ENCODE measurements at regions not wholly inside any gene's neighbourhood (a gene's known extent, or its start where the extent isn't known, plus 50 kb on each side); places are given as distances from the start of the nearest gene placed in this dataset.

DNA sequence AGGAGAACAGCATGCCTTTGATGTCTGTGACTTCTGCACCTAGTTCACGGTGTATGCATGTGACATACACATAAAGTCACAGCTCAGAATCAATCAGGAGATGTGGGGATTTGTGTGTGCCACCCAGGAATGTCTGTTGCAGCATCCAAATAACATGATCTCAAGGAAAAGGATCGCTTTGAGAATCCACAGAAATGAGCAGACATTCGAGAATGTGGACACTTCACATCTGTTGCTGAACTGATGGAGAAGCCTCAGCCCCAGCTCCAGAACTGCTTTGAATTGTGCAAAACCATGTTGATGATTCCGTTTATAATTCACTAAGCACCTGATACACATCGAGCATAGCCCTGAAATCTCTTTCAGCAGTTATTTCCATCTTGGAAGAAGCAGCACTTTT lies 208.6 kb downstream of the CMPK2 start:
- no peaks in the 10 kb centered on the region; a peak in 1 of 4 replicates for H3K4me1 ChIP-seq (ENCODE audit: control insufficient read depth in 1 of 2, insufficient read depth in 2 of 2, low read depth in 1 of 2, low read length in 1 of 2)
- no peak overlapping the region for H3K27ac ChIP-seq (ENCODE audit: low read depth in 2 of 2, low read length in 1 of 2)
- H3K4me3 ChIP-seq (ENCODE audit: low read depth in 2 of 2, low read length in 1 of 2) = no peak overlapping the region
- H3K27me3 ChIP-seq (ENCODE audit: insufficient read depth) = no peaks in the 10 kb centered on the region
- H3K9ac ChIP-seq = no peak overlapping the region
- 14% methylated on average over 5 of the region's 5 CpGs for WGBS (ENCODE audit: low lambda C conversion rate)
- no peak overlapping the region for H3K4me2 ChIP-seq
- DNase-seq = no peak
- CTCF ChIA-PET = interaction anchor here (1.5 kb wide), 1 partner anchor 11 kb away, joined by 3 read pairs; no protein-coding TSS in a partner anchor
- POLR2A ChIA-PET = no interaction called here
- H3F3A ChIP-seq (replicated peaks; ENCODE audit: insufficient read depth) = no peaks in the 10 kb centered on the region
- no peaks in the 10 kb centered on the region for H3K36me3 ChIP-seq (replicated peaks in 1 of 2; ENCODE audit: control insufficient read depth in 1 of 2, insufficient read depth in 2 of 2, low read length in 1 of 2)
- H3K9me2 ChIP-seq = no peaks in the 10 kb centered on the region
- no peaks in the 10 kb centered on the region for H3K9me3 ChIP-seq
- no peaks in the 10 kb centered on the region for H3K79me2 ChIP-seq (ENCODE audit: insufficient read depth)
- H4K20me1 ChIP-seq (ENCODE audit: insufficient read depth) = no peaks in the 10 kb centered on the region
- no peak overlapping the region for H2AFZ ChIP-seq (ENCODE audit: low read depth)
- TF ChIP-seq YY1 (IDR thresholded peaks at IDR 0.05; ENCODE audit: low read depth) (no peak), MEF2A (IDR thresholded peaks at IDR 0.05; ENCODE audit: borderline replicate concordance, low read depth) (no peak), TCF12 (IDR thresholded peaks at IDR 0.05) (no peak), RAD21 (IDR thresholded peaks at IDR 0.05; ENCODE audit: low read length) (no peak), GATA2 (CRISPR knock-in tag; IDR thresholded peaks at IDR 0.05) (no peak), TEAD4 (IDR thresholded peaks at IDR 0.05; ENCODE audit: borderline replicate concordance, insufficient read depth) (no peak), JUND (IDR thresholded peaks at IDR 0.05) (no peak), FOSL2 (IDR thresholded peaks at IDR 0.05; ENCODE audit: borderline replicate concordance, low read depth) (no peak), RCOR1 (IDR thresholded peaks at IDR 0.05; ENCODE audit: low read length) (no peak), CTCF (IDR thresholded peaks at IDR 0.05) (no peak), RXRA (IDR thresholded peaks at IDR 0.05; ENCODE audit: borderline replicate concordance, low read depth) (no peak), MAX (IDR thresholded peaks at IDR 0.05; ENCODE audit: low read depth) (no peak), RFX5 (IDR thresholded peaks at IDR 0.05; ENCODE audit: low read length) (no peak), POLR2AphosphoS5 (IDR thresholded peaks at IDR 0.05; ENCODE audit: low read depth, low read length) (no peak)
- TF ChIP-seq, protein P1, sequence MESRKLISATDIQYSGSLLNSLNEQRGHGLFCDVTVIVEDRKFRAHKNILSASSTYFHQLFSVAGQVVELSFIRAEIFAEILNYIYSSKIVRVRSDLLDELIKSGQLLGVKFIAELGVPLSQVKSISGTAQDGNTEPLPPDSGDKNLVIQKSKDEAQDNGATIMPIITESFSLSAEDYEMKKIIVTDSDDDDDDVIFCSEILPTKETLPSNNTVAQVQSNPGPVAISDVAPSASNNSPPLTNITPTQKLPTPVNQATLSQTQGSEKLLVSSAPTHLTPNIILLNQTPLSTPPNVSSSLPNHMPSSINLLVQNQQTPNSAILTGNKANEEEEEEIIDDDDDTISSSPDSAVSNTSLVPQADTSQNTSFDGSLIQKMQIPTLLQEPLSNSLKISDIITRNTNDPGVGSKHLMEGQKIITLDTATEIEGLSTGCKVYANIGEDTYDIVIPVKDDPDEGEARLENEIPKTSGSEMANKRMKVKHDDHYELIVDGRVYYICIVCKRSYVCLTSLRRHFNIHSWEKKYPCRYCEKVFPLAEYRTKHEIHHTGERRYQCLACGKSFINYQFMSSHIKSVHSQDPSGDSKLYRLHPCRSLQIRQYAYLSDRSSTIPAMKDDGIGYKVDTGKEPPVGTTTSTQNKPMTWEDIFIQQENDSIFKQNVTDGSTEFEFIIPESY (IDR thresholded peaks at IDR 0.05; ENCODE audit: borderline replicate concordance, low read depth) = no peak
- TF ChIP-seq, protein P2, sequence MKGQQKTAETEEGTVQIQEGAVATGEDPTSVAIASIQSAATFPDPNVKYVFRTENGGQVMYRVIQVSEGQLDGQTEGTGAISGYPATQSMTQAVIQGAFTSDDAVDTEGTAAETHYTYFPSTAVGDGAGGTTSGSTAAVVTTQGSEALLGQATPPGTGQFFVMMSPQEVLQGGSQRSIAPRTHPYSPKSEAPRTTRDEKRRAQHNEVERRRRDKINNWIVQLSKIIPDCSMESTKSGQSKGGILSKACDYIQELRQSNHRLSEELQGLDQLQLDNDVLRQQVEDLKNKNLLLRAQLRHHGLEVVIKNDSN (IDR thresholded peaks at IDR 0.05; ENCODE audit: borderline replicate concordance, low read depth) = no peak
- TF ChIP-seq, protein P3, sequence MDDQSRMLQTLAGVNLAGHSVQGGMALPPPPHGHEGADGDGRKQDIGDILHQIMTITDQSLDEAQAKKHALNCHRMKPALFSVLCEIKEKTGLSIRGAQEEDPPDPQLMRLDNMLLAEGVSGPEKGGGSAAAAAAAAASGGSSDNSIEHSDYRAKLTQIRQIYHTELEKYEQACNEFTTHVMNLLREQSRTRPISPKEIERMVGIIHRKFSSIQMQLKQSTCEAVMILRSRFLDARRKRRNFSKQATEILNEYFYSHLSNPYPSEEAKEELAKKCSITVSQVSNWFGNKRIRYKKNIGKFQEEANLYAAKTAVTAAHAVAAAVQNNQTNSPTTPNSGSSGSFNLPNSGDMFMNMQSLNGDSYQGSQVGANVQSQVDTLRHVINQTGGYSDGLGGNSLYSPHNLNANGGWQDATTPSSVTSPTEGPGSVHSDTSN (IDR thresholded peaks at IDR 0.05) = no peak
- TF ChIP-seq, protein P4, sequence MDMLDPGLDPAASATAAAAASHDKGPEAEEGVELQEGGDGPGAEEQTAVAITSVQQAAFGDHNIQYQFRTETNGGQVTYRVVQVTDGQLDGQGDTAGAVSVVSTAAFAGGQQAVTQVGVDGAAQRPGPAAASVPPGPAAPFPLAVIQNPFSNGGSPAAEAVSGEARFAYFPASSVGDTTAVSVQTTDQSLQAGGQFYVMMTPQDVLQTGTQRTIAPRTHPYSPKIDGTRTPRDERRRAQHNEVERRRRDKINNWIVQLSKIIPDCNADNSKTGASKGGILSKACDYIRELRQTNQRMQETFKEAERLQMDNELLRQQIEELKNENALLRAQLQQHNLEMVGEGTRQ (IDR thresholded peaks at IDR 0.05; ENCODE audit: borderline replicate concordance, low read depth, low read length) = no peak

Measured in SK-N-SH (cell line).